Esophagus squamous epithelium (tissue), 5 donors: ENCODE measurements at regions not wholly inside any gene's neighbourhood (a gene's known extent, or its start where the extent isn't known, plus 50 kb on each side); places are given as distances from the start of the nearest gene placed in this dataset.

Experiments
- DNase-seq: peaks from one replicate; lab custom pipeline; 2025; lab: John Stamatoyannopoulos, UW
- H3K27ac ChIP-seq, 4 donors: fragments of 200-600 bp; sonication (generic); one replicate each; pipeline ENCODE4 v1.5.1; 2016 to 2019; ENCODE audit warnings: mild to moderate bottlenecking in 1 of 4
- H3K27me3 ChIP-seq, 4 donors: fragments of 200-600 bp; sonication (generic); 1 replicate in 3 of 4; 2 replicates in 1 of 4; pipeline versions ENCODE4 v1.5.1 to v1.6.0; 2017 to 2021; ENCODE audit warnings: antibody characterized with exemption in 1 of 4
- H3K36me3 ChIP-seq, 3 donors: fragments of 200-600 bp; sonication (generic); one replicate each; pipeline ENCODE4 v1.5.1; 2016 to 2019
- H3K4me1 ChIP-seq, 3 donors: fragments of 200-600 bp; sonication (generic); one replicate each; pipeline ENCODE4 v1.5.1; 2017 to 2019
- H3K4me3 ChIP-seq, 4 donors: fragments of 200-600 bp; sonication (generic); 1 replicate in 3 of 4; 2 replicates in 1 of 4; pipeline ENCODE4 v1.5.1; 2016 to 2019; ENCODE audit warnings: mild to moderate bottlenecking in 2 of 4, moderate library complexity in 1 of 4
- H3K9me3 ChIP-seq, 3 donors: fragments of 200-600 bp; sonication (generic); one replicate each; pipeline ENCODE4 v1.5.1; 2016 to 2019
- POLR2A ChIP-seq, 4 donors: fragments of 450-650 bp; IDR thresholded peaks; one replicate each; pipeline ENCODE4 v1.6.1; 2017; ENCODE audit warnings: antibody characterized with exemption in 4 of 4, mild to moderate bottlenecking in 4 of 4, moderate library complexity in 3 of 4
- WGBS, 2 donors: methylation state at CpG; one replicate each; pipeline ENCODE4 v1.1.5; 2018; 5-methylcytosine and 5-hydroxymethylcytosine counted together
- intact Hi-C: fragments of 100-400 bp; cut with DNase I; formaldehyde crosslinking; loops from one replicate; pipeline ENCODE4 v1.15.0; 2022
- TF ChIP-seq, protein P1 (sequence below), 6 experiments: fragments of 450-650 bp in 4 of 6; fragments of 200-600 bp in 2 of 6; sonication (generic) in 2 of 6; IDR thresholded peaks; one replicate each; pipeline ENCODE4 v1.5.1; 2016 to 2019; ENCODE audit warnings: antibody characterized with exemption in 6 of 6, mild to moderate bottlenecking in 4 of 6, moderate library complexity in 4 of 6
- donor health status: DM: yes; HTN: yes; CAD: no.

DNA sequence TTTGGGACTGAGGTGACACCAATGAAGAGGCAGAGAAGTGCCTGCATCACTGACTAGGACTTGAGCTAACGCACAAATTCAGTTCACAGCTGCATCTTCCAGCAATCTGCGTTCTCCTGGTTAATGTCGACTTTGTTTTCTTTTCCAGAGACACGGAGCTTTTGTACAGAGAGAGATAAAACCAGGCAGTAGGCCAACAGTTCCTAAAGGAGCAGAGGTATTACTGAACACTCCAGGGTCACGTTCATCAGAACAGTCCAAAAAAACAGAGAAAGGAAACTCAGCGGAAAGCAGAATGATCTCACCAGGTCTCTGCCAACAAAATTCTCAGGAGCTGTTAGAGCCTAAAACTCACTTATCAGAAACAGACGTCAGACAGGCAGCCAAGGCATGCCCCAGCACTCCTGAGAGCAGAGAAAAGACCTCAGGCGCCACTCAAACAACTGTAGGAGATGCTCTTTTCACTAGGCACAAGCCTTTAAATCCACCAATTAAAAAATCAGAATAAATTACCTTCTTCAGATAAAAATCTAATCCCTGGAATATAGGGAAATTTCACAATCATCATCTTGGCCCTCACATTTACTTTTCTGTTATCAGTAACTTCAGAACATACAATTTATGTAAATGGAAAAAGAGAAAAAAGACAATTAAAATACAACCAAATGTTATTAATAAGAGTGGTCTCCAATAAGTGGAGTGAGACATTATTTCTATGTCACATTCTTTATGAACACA is 95.9 kb upstream of the SPTBN1 start:
- H3K4me1 ChIP-seq, result peaks cover 0 to 12% (median 0%) of the 10 kb centered on the region in 3 donors
- H3K27ac ChIP-seq, result peak overlapping the region in 3 of 4 donors; percentile 33 to 56 (median 46)
- H3K4me3 ChIP-seq, result peak overlapping the region in 2 of 4 donors; percentile 4 to 27
- no peak for DNase-seq
- intact Hi-C loops, result no loop called here
- no peaks in the 10 kb centered on the region for H3K27me3 ChIP-seq
- TF ChIP-seq POLR2A (IDR thresholded peaks at IDR 0.05), result no peak
- TF ChIP-seq, protein P1, sequence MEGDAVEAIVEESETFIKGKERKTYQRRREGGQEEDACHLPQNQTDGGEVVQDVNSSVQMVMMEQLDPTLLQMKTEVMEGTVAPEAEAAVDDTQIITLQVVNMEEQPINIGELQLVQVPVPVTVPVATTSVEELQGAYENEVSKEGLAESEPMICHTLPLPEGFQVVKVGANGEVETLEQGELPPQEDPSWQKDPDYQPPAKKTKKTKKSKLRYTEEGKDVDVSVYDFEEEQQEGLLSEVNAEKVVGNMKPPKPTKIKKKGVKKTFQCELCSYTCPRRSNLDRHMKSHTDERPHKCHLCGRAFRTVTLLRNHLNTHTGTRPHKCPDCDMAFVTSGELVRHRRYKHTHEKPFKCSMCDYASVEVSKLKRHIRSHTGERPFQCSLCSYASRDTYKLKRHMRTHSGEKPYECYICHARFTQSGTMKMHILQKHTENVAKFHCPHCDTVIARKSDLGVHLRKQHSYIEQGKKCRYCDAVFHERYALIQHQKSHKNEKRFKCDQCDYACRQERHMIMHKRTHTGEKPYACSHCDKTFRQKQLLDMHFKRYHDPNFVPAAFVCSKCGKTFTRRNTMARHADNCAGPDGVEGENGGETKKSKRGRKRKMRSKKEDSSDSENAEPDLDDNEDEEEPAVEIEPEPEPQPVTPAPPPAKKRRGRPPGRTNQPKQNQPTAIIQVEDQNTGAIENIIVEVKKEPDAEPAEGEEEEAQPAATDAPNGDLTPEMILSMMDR (IDR thresholded peaks at IDR 0.05), result no peak
- 15 to 17% methylated on average over 8 of the region's 8 CpGs for WGBS, 2 donors
- H3K36me3 ChIP-seq, result no peaks in the 10 kb centered on the region
- H3K9me3 ChIP-seq, result no peaks in the 10 kb centered on the region

DNA sequence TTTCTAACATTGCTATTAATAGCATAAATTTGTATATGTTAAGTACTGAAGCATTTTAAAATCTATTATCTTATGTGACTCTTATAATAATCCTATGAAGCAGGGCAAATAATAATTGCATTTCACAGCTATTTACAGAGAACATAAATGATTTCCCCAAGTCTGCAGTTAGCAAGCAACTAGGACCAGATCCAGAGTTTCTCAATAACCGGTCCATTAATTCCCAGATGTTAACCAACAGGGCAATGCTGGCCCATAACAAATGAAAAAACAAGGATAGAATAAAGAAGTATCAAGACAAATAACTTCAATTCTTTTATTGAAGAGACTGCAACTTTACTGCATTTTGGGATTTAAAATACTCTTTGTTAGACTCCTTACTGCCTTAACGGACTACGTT is 91.7 kb upstream of the SPTBN1 start:
- Histone ChIP-seq H3K4me3 (no peak overlapping the region), H3K9me3 (peaks cover 0 to 17% (median 5%) of the 10 kb centered on the region in 3 donors), H3K36me3 (no peaks in the 10 kb centered on the region), H3K4me1 (peaks cover 0 to 12% (median 0%) of the 10 kb centered on the region in 3 donors), H3K27ac (no peak overlapping the region), H3K27me3 (no peaks in the 10 kb centered on the region)
- no peak for DNase-seq
- intact Hi-C loops, result no loop called here
- 81 to 82% methylated on average over 3 of the region's 3 CpGs for WGBS, 2 donors
- TF ChIP-seq, protein P1 (IDR thresholded peaks at IDR 0.05), result no peak
- TF ChIP-seq POLR2A (IDR thresholded peaks at IDR 0.05), result no peak

DNA sequence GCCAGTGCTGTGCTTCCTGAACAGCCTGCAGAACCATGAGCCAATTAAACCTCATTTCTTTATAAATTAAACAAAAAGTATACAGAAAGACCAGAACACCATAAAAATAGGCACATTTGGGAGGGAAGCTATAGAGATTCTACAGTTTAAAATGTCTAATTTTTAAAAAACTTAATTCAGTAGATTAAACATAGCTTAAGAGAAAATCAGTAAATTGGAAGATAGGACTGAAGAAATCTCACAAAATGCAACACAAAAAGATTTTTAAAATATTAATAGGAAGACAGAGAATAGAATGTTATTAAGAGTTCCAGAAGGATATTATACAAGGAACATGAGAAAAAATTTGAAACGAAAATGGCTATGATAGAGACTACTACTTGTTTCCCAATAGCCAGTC is 90.5 kb upstream of the SPTBN1 start:
- 81 to 83% methylated on average over 1 of the region's 1 CpG for WGBS, 2 donors
- H3K4me1 ChIP-seq, result peaks cover 0 to 3% (median under 1%) of the 10 kb centered on the region in 3 donors
- no peak for TF ChIP-seq POLR2A (IDR thresholded peaks at IDR 0.05)
- TF ChIP-seq, protein P1 (IDR thresholded peaks at IDR 0.05), result no peak
- no peak overlapping the region for H3K4me3 ChIP-seq
- no peak for DNase-seq
- H3K9me3 ChIP-seq, result peaks cover 0 to 17% (median 5%) of the 10 kb centered on the region in 3 donors
- intact Hi-C loops, result no loop called here
- H3K27me3 ChIP-seq, result no peaks in the 10 kb centered on the region
- H3K36me3 ChIP-seq, result no peaks in the 10 kb centered on the region
- no peak overlapping the region for H3K27ac ChIP-seq

DNA sequence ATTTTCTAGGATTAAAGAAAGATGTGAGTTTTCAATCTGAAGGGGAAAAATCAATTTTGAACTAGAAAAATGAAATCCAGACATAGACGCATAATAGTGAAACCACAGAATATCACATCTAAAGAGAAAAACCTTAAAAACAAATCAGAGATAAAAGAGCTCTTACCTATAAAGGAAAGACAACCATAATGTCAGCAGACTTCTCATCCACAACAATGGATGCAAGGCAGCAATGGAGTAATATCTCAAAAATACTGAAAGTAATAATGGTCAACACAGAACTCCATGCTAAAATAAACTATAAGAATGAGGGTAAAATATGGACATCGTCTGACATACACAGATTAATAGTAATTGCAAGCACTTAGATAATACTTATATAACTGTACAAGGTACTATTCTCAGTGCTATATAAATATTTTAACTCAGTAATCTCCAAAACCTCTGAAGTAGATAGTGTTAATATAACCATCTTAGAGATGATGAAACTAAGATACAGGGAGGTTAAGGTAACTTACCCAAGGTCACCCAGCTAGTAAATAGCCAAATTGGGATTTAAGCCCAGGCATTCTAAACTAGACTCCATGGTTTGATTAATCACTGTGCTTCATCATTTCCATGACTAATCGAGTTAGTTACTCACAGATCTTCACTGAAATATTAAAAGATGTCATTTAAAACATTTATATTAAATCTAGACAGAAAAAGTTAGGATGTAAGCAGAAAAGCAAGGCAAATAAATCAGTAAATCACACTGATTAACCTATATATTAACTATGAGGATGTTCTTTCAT is 89.4 kb upstream of the SPTBN1 start:
- TF ChIP-seq POLR2A (IDR thresholded peaks at IDR 0.05), result no peak
- TF ChIP-seq, protein P1 (IDR thresholded peaks at IDR 0.05), result no peak
- Histone ChIP-seq H3K4me1 (peaks cover 0 to 13% (median 6%) of the 10 kb centered on the region in 3 donors), H3K9me3 (peaks cover 0 to 17% (median 5%) of the 10 kb centered on the region in 3 donors), H3K27me3 (no peaks in the 10 kb centered on the region), H3K4me3 (no peak overlapping the region), H3K36me3 (no peaks in the 10 kb centered on the region), H3K27ac (no peak overlapping the region)
- intact Hi-C loops, result no loop called here
- DNase-seq, result no peak
- 73 to 74% methylated on average over 3 of the region's 3 CpGs for WGBS, 2 donors
